Smooth muscle cell of the brain vasculature (primary cell): ENCODE measurements at regions not wholly inside any gene's neighbourhood (a gene's known extent, or its start where the extent isn't known, plus 50 kb on each side); places are given as distances from the start of the nearest gene placed in this dataset.
"Not testable (repeated sequence)": the region's sequence is repeated elsewhere in the genome, so short reads cannot be mapped to it uniquely, and the experiment has no call there.

Experiments used
- DNase-seq: peaks from one replicate; pipeline ENCODE4 v3.0.0-alpha.2; 2012; ENCODE audit warnings: low read depth, low spot score

GRCh38 chr4:79223993-79224776, 101.7 kb downstream of the NAA11 start:
- no peak for DNase-seq

DNA sequence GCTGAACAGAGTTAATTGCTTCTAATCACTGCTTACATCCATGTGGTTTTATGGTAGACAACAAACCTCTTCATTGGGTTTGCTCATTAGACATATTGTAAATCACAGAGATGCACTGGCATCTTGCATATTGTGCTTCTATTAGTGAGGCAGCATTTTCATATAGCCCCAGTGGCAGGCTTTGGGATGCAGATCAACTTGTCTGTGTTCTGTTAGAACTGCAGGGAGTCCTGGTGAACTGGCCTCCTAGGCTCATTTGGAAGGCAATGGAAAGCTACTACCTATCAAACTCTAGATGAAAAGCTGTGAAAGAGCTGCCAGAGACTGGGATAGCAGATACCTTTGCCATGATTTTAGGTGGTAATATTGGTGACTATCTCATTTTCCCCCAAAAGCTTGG, 108.8 kb downstream of the NAA11 start:
- DNase-seq: no peak

DNA sequence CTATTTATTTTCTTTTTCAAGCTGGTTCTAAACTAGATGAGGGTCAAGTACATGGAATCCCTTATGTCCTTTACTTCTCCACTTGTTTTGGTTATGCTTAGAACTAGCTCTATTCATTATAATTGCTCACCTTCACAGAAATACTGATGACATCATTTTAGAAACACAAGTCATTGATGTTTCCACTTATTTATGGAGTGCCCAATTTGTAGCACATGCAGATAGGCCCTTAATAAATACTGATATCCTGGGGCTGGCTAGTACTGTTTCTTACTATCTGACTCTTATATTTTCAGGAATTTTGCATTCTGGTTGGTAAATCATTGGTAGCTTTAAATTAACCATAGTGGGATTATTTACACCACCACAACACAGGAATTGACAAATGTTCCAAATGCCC, 112.2 kb downstream of the NAA11 start:
- no peak for DNase-seq

DNA sequence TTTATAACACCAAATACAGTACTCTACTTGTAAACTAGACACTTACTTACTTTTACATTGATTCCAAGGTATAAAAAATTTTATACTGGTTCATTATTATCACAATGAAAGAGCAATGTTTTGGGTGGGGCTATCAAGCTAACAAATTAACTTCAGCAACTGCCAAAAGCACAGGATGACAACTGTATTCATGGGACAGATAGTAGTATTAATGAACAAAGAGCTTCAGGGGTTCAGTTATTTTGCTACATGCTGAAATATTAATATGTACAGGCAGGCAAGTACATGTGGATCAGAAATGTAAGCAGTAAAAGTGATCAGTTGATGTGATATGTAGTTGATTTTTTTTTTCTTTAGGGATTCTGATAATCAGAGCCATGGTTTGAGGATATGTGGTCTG, 112.9 kb downstream of the NAA11 start:
- DNase-seq: no peak

DNA sequence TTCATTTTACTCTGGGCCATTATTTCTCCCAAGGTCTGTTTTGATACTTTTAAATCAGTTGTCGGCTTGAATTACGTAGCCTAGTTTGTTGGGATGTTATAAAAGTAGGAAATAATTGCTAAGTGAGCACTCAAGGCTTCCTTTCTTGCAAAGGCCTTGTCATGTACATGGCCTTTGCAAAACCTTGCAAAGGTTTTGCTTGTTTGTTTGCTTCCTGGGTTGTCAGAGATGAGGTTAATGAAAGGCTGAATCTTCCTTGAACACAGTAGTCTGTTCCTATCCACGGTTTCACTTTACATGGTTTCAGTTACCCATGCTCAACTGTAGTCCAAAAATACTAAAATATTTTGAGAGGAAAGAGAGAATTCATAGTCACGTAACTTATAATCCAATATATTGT, 113.5 kb downstream of the NAA11 start:
- DNase-seq: no peak

- DNase-seq: no peak
These were observed 114.4 kb downstream of the NAA11 start for GRCh38 chr4:79211490-79211889.

DNA sequence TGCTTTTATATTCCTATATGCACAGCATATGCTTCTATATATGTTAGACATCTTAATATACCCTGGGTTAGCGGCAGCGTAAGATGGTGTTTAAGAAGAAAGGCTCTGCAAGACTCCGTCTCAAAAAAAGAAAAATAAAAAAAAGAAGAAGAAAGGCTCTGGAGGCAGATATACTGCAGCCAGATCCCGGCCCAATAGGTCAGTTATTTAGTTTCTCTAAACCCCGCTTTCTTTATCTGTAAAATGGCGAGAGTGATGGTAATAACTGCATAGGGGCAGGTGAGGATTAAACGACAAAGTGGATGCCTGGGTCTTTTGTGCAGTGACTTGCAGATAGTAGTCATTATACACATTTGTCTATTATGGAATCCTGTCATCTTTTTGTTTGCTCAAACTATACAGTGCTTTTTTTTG, 115.2 kb downstream of the NAA11 start:
- no peak for DNase-seq

DNA sequence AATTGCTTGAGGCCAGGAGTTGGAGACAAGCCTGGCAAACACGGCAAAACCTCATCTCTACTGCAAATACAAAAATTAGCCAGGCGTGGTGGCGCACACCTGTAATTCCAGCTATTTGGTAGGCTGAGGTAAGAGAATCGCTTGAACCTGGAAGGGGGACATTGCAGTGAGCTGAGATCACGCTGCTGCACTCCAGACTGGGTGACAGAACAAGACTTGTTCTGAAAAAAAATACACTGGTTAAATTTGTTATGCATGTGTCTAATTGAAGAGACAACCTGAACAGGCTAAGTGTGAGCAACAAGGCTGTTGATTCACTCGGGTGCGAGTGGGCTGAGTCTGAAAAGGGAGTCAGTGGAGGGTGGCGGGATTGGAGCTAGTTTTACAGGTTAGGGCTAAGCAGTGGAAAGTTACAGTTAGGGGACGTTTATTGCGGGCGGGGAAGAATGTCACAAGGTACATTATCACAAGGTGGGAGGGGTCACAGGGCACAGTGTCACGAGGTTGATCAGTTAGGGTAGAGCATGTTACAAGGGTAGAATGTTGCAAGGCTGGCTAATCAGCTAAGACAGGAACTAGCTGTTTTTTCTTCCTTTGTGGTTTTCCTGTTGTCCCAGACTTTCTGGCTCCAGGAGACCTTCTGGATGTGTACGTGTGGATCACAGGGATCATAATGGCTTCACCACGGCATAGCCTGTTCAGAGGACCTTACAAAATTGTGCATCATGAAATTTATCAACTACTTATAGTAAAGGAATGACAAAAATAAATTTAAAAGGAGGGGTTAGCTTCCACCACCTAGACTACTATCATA, 115.8 kb downstream of the NAA11 start:
- no peak for DNase-seq

GRCh38 chr4:79209081-79209480, 116.8 kb downstream of the NAA11 start:
- DNase-seq: no peak

DNA sequence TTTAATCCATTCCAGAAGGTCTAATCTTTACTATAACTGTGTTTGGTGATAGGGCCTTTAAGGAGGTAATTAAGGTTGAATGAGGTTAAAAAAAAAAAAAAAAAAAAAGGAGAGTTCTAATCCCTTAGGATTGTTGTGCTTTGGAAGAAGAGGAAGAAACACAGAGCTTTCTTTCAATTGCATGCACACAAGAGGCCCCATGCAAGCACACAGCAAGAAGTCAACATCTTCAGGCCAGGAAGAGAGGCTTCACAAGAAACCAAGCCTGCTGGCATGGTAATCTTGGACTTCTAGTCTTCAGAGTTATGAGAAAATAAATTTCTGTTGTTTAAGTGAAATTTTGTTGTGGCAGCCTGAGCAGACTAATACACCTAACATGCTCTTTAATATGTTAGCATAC, 118.6 kb downstream of the NAA11 start:
- no peak for DNase-seq

DNA sequence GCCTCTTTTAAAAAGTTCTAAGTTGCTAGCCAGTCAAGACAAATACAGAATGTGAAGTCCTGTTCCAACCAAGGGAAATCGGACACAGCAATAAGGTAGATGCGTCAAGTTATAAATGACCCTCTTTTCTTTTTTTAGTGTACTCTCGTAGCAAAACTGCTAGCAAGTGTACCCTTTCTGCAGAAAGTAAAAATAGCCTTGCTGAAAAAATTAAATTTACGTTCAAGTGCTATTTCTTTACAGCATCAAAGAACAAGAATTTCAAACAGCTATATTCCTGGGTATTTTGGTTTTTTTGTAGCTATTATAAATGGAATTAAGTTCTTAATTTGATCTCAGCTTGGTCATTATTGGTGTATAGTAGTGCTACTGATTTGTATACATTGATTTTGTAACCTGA, 119.2 kb downstream of the NAA11 start:
- no peak for DNase-seq

GRCh38 chr4:79205121-79205520, 120.7 kb downstream of the NAA11 start:
- no peak for DNase-seq

- DNase-seq: no peak
These were observed 123.9 kb downstream of the NAA11 start for GRCh38 chr4:79201971-79202370.

DNA sequence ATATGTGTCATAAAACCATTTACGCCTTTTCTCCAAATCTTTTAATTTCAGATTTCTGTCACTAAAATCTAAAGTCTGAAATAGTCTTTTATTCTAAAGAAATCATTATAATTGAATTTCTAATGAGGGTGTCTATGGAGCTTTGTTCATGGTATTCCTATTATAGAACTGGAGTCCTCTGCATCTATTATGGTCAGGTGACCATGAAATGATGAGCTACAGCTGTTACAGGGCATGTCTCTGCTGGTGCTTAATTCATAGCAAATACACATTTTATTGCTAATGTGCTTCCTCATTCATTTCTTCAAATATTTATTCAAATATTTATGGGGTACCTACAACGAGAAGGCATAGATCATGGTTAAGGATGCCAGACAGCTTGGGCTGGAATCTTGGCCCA, 126.1 kb downstream of the NAA11 start:
- no peak for DNase-seq

GRCh38 chr4:79198951-79199587, 126.8 kb downstream of the NAA11 start:
- no peak for DNase-seq

- DNase-seq: no peak
These were observed 128.4 kb downstream of the NAA11 start for GRCh38 chr4:79197275-79198009.

DNA sequence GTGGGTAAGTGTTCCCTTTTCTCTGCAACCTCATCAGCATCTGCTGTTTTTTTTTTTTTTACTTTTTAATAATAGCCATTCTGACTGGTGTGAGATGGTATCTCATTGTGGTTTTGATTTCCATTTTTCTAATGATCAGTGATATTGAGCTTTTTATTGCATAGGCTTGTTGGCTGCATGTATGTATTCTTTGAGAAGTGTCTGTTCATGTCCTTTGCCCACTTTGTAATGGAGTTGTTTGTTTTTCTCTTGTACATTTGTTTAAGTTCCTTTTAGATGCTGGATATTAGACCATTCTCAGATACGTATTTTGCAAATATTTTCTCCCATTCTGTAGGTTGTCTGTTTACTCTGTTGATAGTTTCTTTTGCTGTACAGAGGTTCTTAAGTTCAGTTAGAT, 134.6 kb downstream of the NAA11 start:
- DNase-seq: not testable (repeated sequence)

- no peak for DNase-seq
These were observed 140.3 kb downstream of the NAA11 start for GRCh38 chr4:79185526-79186045.

GRCh38 chr4:79184476-79184875, 141.4 kb downstream of the NAA11 start:
- DNase-seq: no peak

GRCh38 chr4:79182209-79182608, 143.7 kb downstream of the NAA11 start:
- no peak for DNase-seq

DNA sequence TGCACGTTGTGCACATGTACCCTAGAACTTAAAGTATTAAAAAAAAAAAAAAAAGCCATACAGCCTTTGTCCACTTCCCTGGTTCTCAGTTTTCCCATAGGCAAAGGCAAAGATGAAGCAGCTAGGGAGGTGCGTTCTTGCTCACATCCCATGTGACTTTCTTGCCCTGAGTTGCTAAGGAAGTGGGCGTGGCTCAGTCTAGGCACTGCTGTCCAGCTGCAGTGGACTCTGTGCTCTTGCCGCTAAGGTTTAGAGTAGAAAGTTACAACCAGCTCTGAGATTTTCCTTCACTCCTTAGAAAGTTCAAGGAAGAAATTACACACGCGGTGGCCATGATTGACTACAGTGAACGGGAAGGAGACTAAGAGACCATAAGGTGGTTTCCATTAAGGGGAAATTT, 144.7 kb downstream of the NAA11 start:
- no peak for DNase-seq

DNA sequence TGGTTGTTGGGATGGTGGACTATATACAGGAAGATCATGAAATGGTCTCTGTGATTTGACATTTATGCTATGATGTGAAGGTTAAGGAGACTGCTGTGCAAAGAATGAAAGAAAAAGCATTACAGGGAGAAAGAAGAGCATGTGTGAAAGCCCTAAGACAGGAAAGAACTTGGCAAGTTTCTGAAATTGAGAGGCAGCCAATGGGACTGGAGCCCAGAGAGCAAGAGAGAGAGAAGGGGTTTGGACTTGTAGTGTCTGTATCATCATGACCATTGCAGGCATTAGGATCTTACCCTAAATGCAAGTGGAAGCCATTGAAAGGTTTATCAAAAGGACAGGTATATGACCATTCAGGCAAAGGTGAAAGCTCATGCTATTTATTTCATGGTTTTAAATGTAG, 147.1 kb downstream of the NAA11 start:
- DNase-seq: no peak
